Common myeloid progenitor, CD34-positive (primary cell): ENCODE measurements at regions not wholly inside any gene's neighbourhood (a gene's known extent, or its start where the extent isn't known, plus 50 kb on each side); places are given as distances from the start of the nearest gene placed in this dataset.

Experiments
- CTCF ChIA-PET: fragments of 350-600 bp; sonication (Branson Sonifier 250); formaldehyde crosslinking; loops from one replicate; lab custom pipeline; 2021; ENCODE audit warnings: antibody characterized with exemption; lab: Charles Lee
- POLR2A ChIA-PET: fragments of 350-600 bp; sonication (Branson Sonifier 250); formaldehyde crosslinking; loops from one replicate; lab custom pipeline; 2021; ENCODE audit warnings: antibody characterized with exemption; lab: Charles Lee
- DNase-seq, 3 donors: peaks; one replicate each; pipeline versions ENCODE4 v3.0.0 to v3.0.0-alpha.2; 2013
- H3K27ac ChIP-seq, 2 experiments: 1 replicate in 1 of 2; 2 replicates in 1 of 2; pipeline ENCODE4 v1.7.0; 2013; ENCODE audit warnings: inconsistent platforms in 2 of 2, low read length in 2 of 2, mild to moderate bottlenecking in 2 of 2, low read depth in 1 of 2, moderate library complexity in 1 of 2; ENCODE audit not compliant: severe bottlenecking in 2 of 2, insufficient read depth in 1 of 2, poor library complexity in 1 of 2
- H3K27me3 ChIP-seq, 5 experiments: replicated peaks in 2 of 5; 1 replicate in 3 of 5; 2 replicates in 2 of 5; pipeline versions ENCODE4 v1.6.1 to v1.7.0; 2013; ENCODE audit warnings: low read length in 4 of 5, mild to moderate bottlenecking in 2 of 5, moderate library complexity in 2 of 5, inconsistent platforms in 1 of 5; ENCODE audit not compliant: insufficient read depth in 5 of 5, control insufficient read depth in 4 of 5
- H3K36me3 ChIP-seq, 4 experiments: 1 replicate in 2 of 4; 2 replicates in 2 of 4; pipeline versions ENCODE4 v1.6.1 to v1.7.0; 2013; ENCODE audit warnings: low read length in 3 of 4, control low read depth in 1 of 4, mild to moderate bottlenecking in 1 of 4; ENCODE audit not compliant: control insufficient read depth in 4 of 4, insufficient read depth in 4 of 4
- H3K4me1 ChIP-seq, 4 experiments: 1 replicate in 3 of 4; 2 replicates in 1 of 4; pipeline versions ENCODE4 v1.6.1 to v1.7.1; 2013; ENCODE audit warnings: low read length in 3 of 4, mild to moderate bottlenecking in 3 of 4, control low read depth in 1 of 4, inconsistent platforms in 1 of 4, moderate library complexity in 1 of 4; ENCODE audit not compliant: control insufficient read depth in 4 of 4, insufficient read depth in 4 of 4; ENCODE audit errors: control extremely low read depth in 1 of 4
- H3K4me3 ChIP-seq, 7 experiments: 1 replicate in 4 of 7; 2 replicates in 3 of 7; pipeline versions ENCODE4 v1.5.1 to v1.7.0; 2013; ENCODE audit warnings: mild to moderate bottlenecking in 7 of 7, low read length in 6 of 7, moderate library complexity in 6 of 7, inconsistent platforms in 2 of 7, low read depth in 2 of 7, control low read depth in 1 of 7; ENCODE audit not compliant: insufficient read depth in 4 of 7, control insufficient read depth in 1 of 7; ENCODE audit errors: extremely low read depth in 1 of 7
- H3K9me3 ChIP-seq, 5 experiments: 1 replicate in 4 of 5; 2 replicates in 1 of 5; pipeline versions ENCODE4 v1.6.1 to v1.7.1; 2013; ENCODE audit warnings: low read length in 4 of 5, mild to moderate bottlenecking in 2 of 5, inconsistent platforms in 1 of 5, low read depth in 1 of 5, moderate library complexity in 1 of 5; ENCODE audit not compliant: control insufficient read depth in 4 of 5, insufficient read depth in 2 of 5; ENCODE audit errors: control extremely low read depth in 1 of 5
- WGBS: methylation state at CpG from one replicate; pipeline ENCODE4 v1.1.5; 2013; ENCODE audit not compliant: insufficient coverage; 5-methylcytosine and 5-hydroxymethylcytosine counted together

DNA sequence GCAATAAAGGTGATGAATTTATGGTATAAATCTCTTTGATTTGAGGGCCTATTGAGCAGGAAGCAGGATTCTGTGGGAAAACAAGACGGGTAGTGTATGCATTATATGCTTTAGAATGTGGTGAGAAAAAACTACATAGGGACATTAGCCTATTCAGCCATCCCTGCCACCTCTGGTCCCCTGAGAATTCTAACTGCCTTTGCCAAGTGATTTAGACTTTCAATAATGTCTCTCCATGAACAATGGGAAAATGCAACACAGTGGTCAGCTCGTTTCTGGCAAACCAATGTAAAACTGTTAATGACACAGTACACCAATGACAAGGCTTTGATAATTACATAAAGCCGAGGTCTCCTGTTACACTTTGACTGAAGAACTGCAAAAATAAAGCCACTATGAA is 314.7 kb upstream of the CNTN4 start:
- H3K9me3 ChIP-seq: no peaks in the 10 kb centered on the region
- H3K27ac ChIP-seq: no peak overlapping the region
- H3K4me1 ChIP-seq: no peaks in the 10 kb centered on the region
- no peak overlapping the region for H3K4me3 ChIP-seq
- ChIA-PET CTCF (no interaction called here), POLR2A (no interaction called here)
- no peak for DNase-seq
- no peaks in the 10 kb centered on the region for H3K36me3 ChIP-seq
- 100% methylated on average over 1 of the region's 3 CpGs for WGBS
- H3K27me3 ChIP-seq: no peaks in the 10 kb centered on the region

DNA sequence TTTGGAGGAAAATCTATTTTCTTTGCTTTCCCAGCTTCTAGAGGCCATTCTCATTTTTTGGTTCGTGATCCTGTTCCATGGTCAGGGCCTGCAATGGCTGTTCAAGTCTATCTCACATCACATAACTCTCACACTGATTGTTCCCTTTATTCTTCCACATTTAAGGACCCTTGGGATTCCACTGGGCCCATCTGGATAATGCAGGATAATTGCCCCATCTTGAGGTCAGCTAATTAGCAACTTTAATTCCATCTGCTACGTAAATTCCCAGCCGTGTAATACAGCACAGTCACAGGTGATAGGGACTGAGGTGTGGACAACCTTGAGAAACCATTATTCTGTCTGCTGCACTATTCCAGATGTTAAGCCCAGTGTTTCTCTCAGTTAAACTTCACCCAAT is 311.6 kb upstream of the CNTN4 start:
- H3K27me3 ChIP-seq: no peaks in the 10 kb centered on the region
- ChIA-PET POLR2A (no interaction called here), CTCF (no interaction called here)
- H3K4me3 ChIP-seq: no peak overlapping the region
- H3K4me1 ChIP-seq: no peaks in the 10 kb centered on the region
- no peaks in the 10 kb centered on the region for H3K9me3 ChIP-seq
- no peak for DNase-seq
- H3K27ac ChIP-seq: no peak overlapping the region
- H3K36me3 ChIP-seq: no peaks in the 10 kb centered on the region
- WGBS: 100% methylated on average over 3 of the region's 3 CpGs

GRCh38 chr3:1792466-1792865 is 306.2 kb upstream of the CNTN4 start:
- POLR2A ChIA-PET: no interaction called here
- CTCF ChIA-PET: no interaction called here
- no peak overlapping the region for H3K4me3 ChIP-seq
- WGBS: 100% methylated on average over 1 of the region's 2 CpGs
- H3K27me3 ChIP-seq: no peaks in the 10 kb centered on the region
- H3K4me1 ChIP-seq: no peaks in the 10 kb centered on the region
- no peak overlapping the region for H3K27ac ChIP-seq
- H3K9me3 ChIP-seq: no peaks in the 10 kb centered on the region
- H3K36me3 ChIP-seq: no peaks in the 10 kb centered on the region
- DNase-seq: no peak

GRCh38 chr3:1798711-1799405 is 299.8 kb upstream of the CNTN4 start:
- no peaks in the 10 kb centered on the region for H3K27me3 ChIP-seq
- H3K4me1 ChIP-seq: no peaks in the 10 kb centered on the region
- WGBS: 100% methylated on average over 1 of the region's 10 CpGs
- POLR2A ChIA-PET: no interaction called here
- CTCF ChIA-PET: no interaction called here
- no peak for DNase-seq
- H3K9me3 ChIP-seq: peaks cover 0 to 2% (median 0%) of the 10 kb centered on the region in 5 experiments
- no peak overlapping the region for H3K4me3 ChIP-seq
- no peaks in the 10 kb centered on the region for H3K36me3 ChIP-seq
- no peak overlapping the region for H3K27ac ChIP-seq

- no peak for DNase-seq
- Histone ChIP-seq H3K36me3 (no peaks in the 10 kb centered on the region), H3K27me3 (no peaks in the 10 kb centered on the region), H3K9me3 (peaks cover 0 to 4% (median 2%) of the 10 kb centered on the region in 5 experiments), H3K4me1 (no peaks in the 10 kb centered on the region), H3K4me3 (no peak overlapping the region), H3K27ac (no peak overlapping the region)
- ChIA-PET CTCF (no interaction called here), POLR2A (no interaction called here)
- WGBS: 96% methylated on average over 3 of the region's 3 CpGs
These were observed 293.3 kb upstream of the CNTN4 start for GRCh38 chr3:1805331-1805730.

GRCh38 chr3:1808590-1808989 is 290.1 kb upstream of the CNTN4 start:
- H3K4me3 ChIP-seq: no peak overlapping the region
- H3K9me3 ChIP-seq: peaks cover 0 to 4% (median 0%) of the 10 kb centered on the region in 5 experiments
- H3K27me3 ChIP-seq: no peaks in the 10 kb centered on the region
- POLR2A ChIA-PET: no interaction called here
- WGBS: no CpG with 5 or more reads among the region's 1 CpG
- H3K36me3 ChIP-seq: no peaks in the 10 kb centered on the region
- no peaks in the 10 kb centered on the region for H3K4me1 ChIP-seq
- no peak for DNase-seq
- CTCF ChIA-PET: no interaction called here
- no peak overlapping the region for H3K27ac ChIP-seq

DNA sequence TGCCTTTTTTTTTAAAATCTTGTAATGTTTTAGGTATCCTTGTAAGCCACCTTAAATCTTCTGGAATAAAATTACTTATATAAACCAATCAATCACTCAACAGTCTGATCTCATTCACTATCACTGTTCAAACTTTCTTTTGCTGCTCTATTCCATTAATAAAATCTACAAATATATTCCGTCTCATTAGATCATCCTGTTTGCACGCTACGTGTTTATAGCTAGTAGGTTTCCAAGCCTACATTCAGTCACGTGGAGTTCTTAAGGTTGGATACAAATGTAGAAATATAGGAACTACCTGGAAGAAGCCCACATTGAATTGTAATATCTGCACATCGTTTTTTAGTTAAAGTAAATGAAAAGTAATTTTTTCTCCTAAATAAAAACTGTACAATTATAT is 274.8 kb upstream of the CNTN4 start:
- Histone ChIP-seq H3K9me3 (no peaks in the 10 kb centered on the region), H3K27me3 (no peaks in the 10 kb centered on the region), H3K36me3 (no peaks in the 10 kb centered on the region), H3K4me3 (no peak overlapping the region), H3K4me1 (no peaks in the 10 kb centered on the region), H3K27ac (no peak overlapping the region)
- no peak for DNase-seq
- no CpG with 5 or more reads among the region's 5 CpGs for WGBS
- CTCF ChIA-PET: no interaction called here
- POLR2A ChIA-PET: no interaction called here
